H1 (cell line): ENCODE measurements at regions not wholly inside any gene's neighbourhood (a gene's known extent, or its start where the extent isn't known, plus 50 kb on each side); places are given as distances from the start of the nearest gene placed in this dataset.

Experiments used
- CTCF ChIA-PET: fragments of 300-600 bp; sonication (Branson Sonifier 250); formaldehyde crosslinking; loops from one replicate; lab custom pipeline; 2021; ENCODE audit not compliant: partially characterized antibody; lab: Charles Lee
- POLR2A ChIA-PET: fragments of 300-600 bp; sonication (Branson Sonifier 250); formaldehyde crosslinking; loops from one replicate; lab custom pipeline; 2021; ENCODE audit warnings: inconsistent platforms; ENCODE audit not compliant: partially characterized antibody; lab: Charles Lee
- DNase-seq, 2 experiments: peaks; one replicate each; pipeline versions ENCODE4 v3.0.0 to v3.0.0-alpha.2; 2010 to 2022; ENCODE audit warnings: low spot score in 2 of 2, low read depth in 1 of 2, mixed read lengths in 1 of 2
- FAIRE-seq: peaks from 2 replicates; lab custom pipeline; 2011; peaks lifted over from hg19 to GRCh38; lab: Jason Lieb, UNC
- H2AFZ ChIP-seq: 2 replicates; pipeline ENCODE4 v1.8.1; 2012; ENCODE audit warnings: low read length, inconsistent platforms
- H2AK5ac ChIP-seq: 2 replicates; pipeline ENCODE4 v1.6.1; 2013; ENCODE audit warnings: low read depth, low read length
- H2BK120ac ChIP-seq: replicated peaks from 2 replicates; pipeline ENCODE3; 2013; ENCODE audit warnings: low read depth, low read length, inconsistent platforms
- H2BK12ac ChIP-seq: 2 replicates; pipeline ENCODE4 v1.6.1; 2013; ENCODE audit warnings: low read depth, low read length
- H2BK15ac ChIP-seq: 2 replicates; pipeline ENCODE4 v1.6.1; 2013; ENCODE audit warnings: low read length
- H2BK20ac ChIP-seq: 2 replicates; pipeline ENCODE4 v1.6.1; 2013; ENCODE audit warnings: low read length
- H2BK5ac ChIP-seq: 2 replicates; pipeline ENCODE4 v1.6.1; 2013; ENCODE audit warnings: low read depth, low read length
- H3K14ac ChIP-seq: 2 replicates; pipeline ENCODE4 v1.6.1; 2013; ENCODE audit warnings: inconsistent platforms; ENCODE audit not compliant: insufficient read length
- H3K18ac ChIP-seq: 2 replicates; pipeline ENCODE4 v1.6.1; 2013; ENCODE audit warnings: low read length; ENCODE audit errors: extremely low read depth
- H3K23ac ChIP-seq: 2 replicates; pipeline ENCODE4 v1.6.1; 2013; ENCODE audit warnings: inconsistent platforms; ENCODE audit not compliant: insufficient read length
- H3K23me2 ChIP-seq: 2 replicates; pipeline ENCODE4 v1.6.1; 2013; ENCODE audit warnings: low read depth, low read length
- H3K27ac ChIP-seq: 2 replicates; pipeline ENCODE4 v1.6.1; 2011; ENCODE audit warnings: low read depth, low read length, inconsistent platforms
- H3K27me3 ChIP-seq, 4 experiments: replicated peaks in 1 of 4; 1 replicate in 1 of 4; 2 replicates in 3 of 4; pipeline versions ENCODE4 v1.6.1 to v1.8.1; 2011 to 2013; ENCODE audit warnings: low read length in 3 of 4, mild to moderate bottlenecking in 3 of 4, inconsistent platforms in 2 of 4, mixed read lengths in 2 of 4, moderate library complexity in 1 of 4; ENCODE audit not compliant: control insufficient read depth in 3 of 4, insufficient read depth in 3 of 4; ENCODE audit errors: extremely low read depth in 1 of 4
- H3K36me3 ChIP-seq, 4 experiments: 2 replicates each; pipeline versions ENCODE4 v1.6.1 to v1.8.1; 2011 to 2013; ENCODE audit warnings: mild to moderate bottlenecking in 4 of 4, low read length in 3 of 4, moderate library complexity in 2 of 4, control low read depth in 1 of 4, inconsistent platforms in 1 of 4; ENCODE audit not compliant: insufficient read depth in 4 of 4, control insufficient read depth in 2 of 4
- H3K4ac ChIP-seq: replicated peaks from 2 replicates; pipeline ENCODE3; 2013; ENCODE audit warnings: low read length, low read depth, mixed read lengths, inconsistent platforms; ENCODE audit not compliant: insufficient read length
- H3K4me1 ChIP-seq, 4 experiments: replicated peaks in 1 of 4; 1 replicate in 1 of 4; 2 replicates in 3 of 4; pipeline versions ENCODE4 v1.6.1 to v1.8.1; 2011 to 2013; ENCODE audit warnings: low read length in 3 of 4, inconsistent platforms in 2 of 4, mixed read lengths in 1 of 4; ENCODE audit not compliant: insufficient read depth in 4 of 4, control insufficient read depth in 3 of 4
- H3K4me2 ChIP-seq, 2 experiments: 2 replicates each; pipeline versions ENCODE4 v1.6.1 to v1.8.1; 2011 to 2013; ENCODE audit warnings: low read depth in 2 of 2, low read length in 2 of 2, control low read depth in 1 of 2, inconsistent platforms in 1 of 2, mild to moderate bottlenecking in 1 of 2; ENCODE audit not compliant: insufficient read depth in 1 of 2
- H3K4me3 ChIP-seq, 4 experiments: fragments of 200-600, 300-600 bp in 1 of 4; sonication (generic), shearing (Covaris generic), sonication (Bioruptor Twin) in 1 of 4; 2 replicates each; pipeline versions ENCODE4 v1.5.1 to v1.8.1; 2011 to 2016; ENCODE audit warnings: low read length in 4 of 4, low read depth in 3 of 4, control low read depth in 2 of 4, inconsistent platforms in 2 of 4, mild to moderate bottlenecking in 2 of 4, mixed read lengths in 1 of 4, moderate library complexity in 1 of 4; ENCODE audit not compliant: insufficient read depth in 2 of 4; ENCODE audit errors: extremely low read depth in 1 of 4
- H3K56ac ChIP-seq: replicated peaks from 2 replicates; pipeline ENCODE3; 2013; ENCODE audit warnings: low read depth, mild to moderate bottlenecking, mixed read lengths, low read length, inconsistent platforms; ENCODE audit not compliant: insufficient read length
- H3K79me1 ChIP-seq: 2 replicates; pipeline ENCODE4 v1.6.1; 2013; ENCODE audit warnings: low read depth, low read length, control low read depth
- H3K79me2 ChIP-seq, 2 experiments: 2 replicates each; pipeline versions ENCODE4 v1.6.1 to v1.8.1; 2012 to 2013; ENCODE audit warnings: low read length in 2 of 2, mild to moderate bottlenecking in 2 of 2, inconsistent platforms in 1 of 2; ENCODE audit not compliant: insufficient read depth in 2 of 2, control insufficient read depth in 1 of 2
- H3K9ac ChIP-seq, 4 experiments: replicated peaks in 1 of 4; 1 replicate in 1 of 4; 2 replicates in 3 of 4; pipeline versions ENCODE4 v1.6.1 to v1.8.1; 2011 to 2013; ENCODE audit warnings: low read depth in 3 of 4, low read length in 3 of 4, control low read depth in 2 of 4, mild to moderate bottlenecking in 2 of 4, moderate library complexity in 2 of 4, inconsistent platforms in 1 of 4; ENCODE audit errors: extremely low read depth in 1 of 4
- H3K9me3 ChIP-seq, 2 experiments: 2 replicates each; pipeline versions ENCODE4 v1.6.1 to v1.8.1; 2012 to 2013; ENCODE audit warnings: mild to moderate bottlenecking in 2 of 2, moderate library complexity in 2 of 2, control low read depth in 1 of 2, inconsistent platforms in 1 of 2, low read depth in 1 of 2, low read length in 1 of 2, mixed read lengths in 1 of 2; ENCODE audit not compliant: insufficient read depth in 2 of 2
- H4K20me1 ChIP-seq, 2 experiments: replicated peaks in 1 of 2; 2 replicates each; pipeline versions ENCODE3 to v1.8.1; 2011 to 2013; ENCODE audit warnings: inconsistent platforms in 2 of 2, low read length in 2 of 2, mild to moderate bottlenecking in 1 of 2; ENCODE audit not compliant: insufficient read depth in 2 of 2, control insufficient read depth in 1 of 2
- H4K5ac ChIP-seq: 2 replicates; pipeline ENCODE4 v1.6.1; 2013; ENCODE audit warnings: low read length, low read depth, mixed read lengths, inconsistent platforms; ENCODE audit not compliant: insufficient read length
- H4K8ac ChIP-seq: 2 replicates; pipeline ENCODE4 v1.8.0; 2013; ENCODE audit warnings: mild to moderate bottlenecking, moderate library complexity, low read length, inconsistent platforms; ENCODE audit not compliant: insufficient read depth; ENCODE audit errors: extremely low read depth
- H4K91ac ChIP-seq: replicated peaks from 2 replicates; pipeline ENCODE3; 2013; ENCODE audit warnings: low read length, mixed read lengths, inconsistent platforms; ENCODE audit not compliant: insufficient read length
- CHD1 ChIP-seq: IDR thresholded peaks from 2 replicates; pipeline ENCODE4 v1.6.1; 2012; ENCODE audit warnings: low read depth, low read length, improper control_type of control experiment
- HDAC2 ChIP-seq, 2 experiments: fragments of 300-600 bp in 1 of 2; sonication (generic) in 1 of 2; IDR thresholded peaks; 2 replicates each; pipeline ENCODE4 v1.6.1; 2011 to 2012; ENCODE audit warnings: low read depth in 2 of 2, low read length in 2 of 2, mild to moderate bottlenecking in 2 of 2, moderate library complexity in 2 of 2, borderline replicate concordance in 1 of 2, inconsistent platforms in 1 of 2
- KDM1A ChIP-seq: fragments of 200-600, 300-600 bp; sonication (generic); IDR thresholded peaks from 2 replicates; pipeline ENCODE4 v1.7.1; 2016; ENCODE audit warnings: mild to moderate bottlenecking, low read length, borderline replicate concordance
- SP1 ChIP-seq: IDR thresholded peaks from 2 replicates; pipeline ENCODE4 v1.6.1; 2011; ENCODE audit warnings: low read depth, low read length
- WGBS, 2 experiments: shearing (Covaris generic) in 1 of 2; methylation state at CpG; one replicate each; pipeline versions ENCODE4 v1.1.6 to v1.1.7; 2013 to 2015; ENCODE audit warnings: low lambda C conversion rate in 2 of 2, mixed read lengths in 2 of 2, inconsistent platforms in 1 of 2, low coverage in 1 of 2, missing lambda C conversion rate in 1 of 2; ENCODE audit not compliant: insufficient replicate concordance in 2 of 2, insufficient coverage in 1 of 2, insufficient read length in 1 of 2; ENCODE audit errors: extremely low coverage in 1 of 2, missing lambda C conversion rate in 1 of 2; 5-methylcytosine and 5-hydroxymethylcytosine counted together

GRCh38 chr3:16102187-16102561, 72.3 kb upstream of the GALNT15 start:
- no peaks in the 10 kb centered on the region for H3K79me2 ChIP-seq
- no peak overlapping the region for H3K27ac ChIP-seq
- H2BK5ac ChIP-seq, result no peak overlapping the region
- H4K5ac ChIP-seq, result no peak overlapping the region
- TF ChIP-seq KDM1A (peak; percentile 67; the same call in 1 of the 2 replicates), SP1 (no peak), HDAC2 (IDR thresholded peaks at IDR 0.05; ENCODE audit: borderline replicate concordance in 1 of 2, low read depth in 2 of 2, low read length in 2 of 2) (peak in 1 of 2 experiments; percentile 55; a peak in 1 of 4 replicates), CHD1 (no peak)
- H3K23ac ChIP-seq, result no peak overlapping the region
- no peak overlapping the region for H3K9ac ChIP-seq
- WGBS, 2 experiments, result 92% methylated on average over 2 of the region's 2 CpGs; no CpG with 5 or more reads in 1 of the 2 experiments
- no peak overlapping the region for H3K56ac ChIP-seq
- no peak overlapping the region for H2BK20ac ChIP-seq
- CTCF ChIA-PET, result no interaction called here
- H3K14ac ChIP-seq, result no peak overlapping the region
- no peak overlapping the region for H2AK5ac ChIP-seq
- H3K4me1 ChIP-seq, result no peaks in the 10 kb centered on the region
- H3K79me1 ChIP-seq, result no peaks in the 10 kb centered on the region
- no peak overlapping the region for H4K91ac ChIP-seq
- no peak overlapping the region for H3K4ac ChIP-seq
- H2BK120ac ChIP-seq, result no peak overlapping the region
- no peak overlapping the region for H2BK15ac ChIP-seq
- no peaks in the 10 kb centered on the region for H3K9me3 ChIP-seq
- 0 out of 2 replicates have a peak overlapping the region, but pooled peaks have one; percentile 40 for H2AFZ ChIP-seq
- H3K18ac ChIP-seq, result no peak overlapping the region
- H3K36me3 ChIP-seq, result no peaks in the 10 kb centered on the region
- no peak overlapping the region for H4K8ac ChIP-seq
- H3K27me3 ChIP-seq, result no peaks in the 10 kb centered on the region
- no peak overlapping the region for H2BK12ac ChIP-seq
- FAIRE-seq, result no peak
- H3K23me2 ChIP-seq, result no peaks in the 10 kb centered on the region
- no peak overlapping the region for H3K4me3 ChIP-seq
- no peak for DNase-seq
- H4K20me1 ChIP-seq, result no peaks in the 10 kb centered on the region
- POLR2A ChIA-PET, result no interaction called here
- no peak overlapping the region for H3K4me2 ChIP-seq
